Activated CD8-positive, alpha-beta memory T cell treated with anti-CD3 and anti-CD28 coated beads, Interleukin-2, amount 50 U/mL, for 48 hours (primary cell): ENCODE measurements at regions not wholly inside any gene's neighbourhood (a gene's known extent, or its start where the extent isn't known, plus 50 kb on each side); places are given as distances from the start of the nearest gene placed in this dataset.
"Not testable (repeated sequence)": the region's sequence is repeated elsewhere in the genome, so short reads cannot be mapped to it uniquely, and the experiment has no call there.

Experiments
- DNase-seq: peaks from one replicate; pipeline ENCODE4 v3.0.0-alpha.2; 2020

- DNase-seq, result no peak
These were observed 108.8 kb upstream of the UMPS start for GRCh38 chr3:124621498-124621897.

GRCh38 chr3:124625074-124625473, 105.2 kb upstream of the UMPS start:
- DNase-seq, result no peak

- DNase-seq, result no peak
These were observed 102.7 kb upstream of the UMPS start for GRCh38 chr3:124627501-124627908.

GRCh38 chr3:124628863-124629262, 101.4 kb upstream of the UMPS start:
- no peak for DNase-seq

- DNase-seq, result no peak
These were observed 100.8 kb upstream of the UMPS start for GRCh38 chr3:124629497-124629896.

- no peak for DNase-seq
These were observed 99.3 kb upstream of the UMPS start for GRCh38 chr3:124630960-124631359.

GRCh38 chr3:124631727-124632126, 98.5 kb upstream of the UMPS start:
- no peak for DNase-seq

- no peak for DNase-seq
These were observed 97.6 kb upstream of the UMPS start for GRCh38 chr3:124632566-124633140.

GRCh38 chr3:124633524-124633923, 96.7 kb upstream of the UMPS start:
- DNase-seq, result no peak

- DNase-seq, result no peak
These were observed 95.8 kb upstream of the UMPS start for GRCh38 chr3:124634210-124635168.

GRCh38 chr3:124635169-124635539, 95.1 kb upstream of the UMPS start:
- no peak for DNase-seq

GRCh38 chr3:124636101-124636862, 94.0 kb upstream of the UMPS start:
- DNase-seq, result no peak

- DNase-seq, result no peak
These were observed 93.4 kb upstream of the UMPS start for GRCh38 chr3:124636863-124637296.

- no peak for DNase-seq
These were observed 90.6 kb upstream of the UMPS start for GRCh38 chr3:124639406-124640237.

- no peak for DNase-seq
These were observed 89.5 kb upstream of the UMPS start for GRCh38 chr3:124640635-124641306.

GRCh38 chr3:124643453-124643852, 86.8 kb upstream of the UMPS start:
- DNase-seq, result no peak

GRCh38 chr3:124646186-124646585, 84.1 kb upstream of the UMPS start:
- not testable (repeated sequence) for DNase-seq

GRCh38 chr3:124648551-124648950, 81.7 kb upstream of the UMPS start:
- no peak for DNase-seq

- DNase-seq, result no peak
These were observed 79.5 kb upstream of the UMPS start for GRCh38 chr3:124650798-124651197.

GRCh38 chr3:124651416-124651815, 78.8 kb upstream of the UMPS start:
- not testable (repeated sequence) for DNase-seq

GRCh38 chr3:124652009-124652408, 78.2 kb upstream of the UMPS start:
- DNase-seq, result no peak
